ENCODE measurements at regions not wholly inside any gene's neighbourhood (a gene's known extent, or its start where the extent isn't known, plus 50 kb on each side); places are given as distances from the start of the nearest gene placed in this dataset.

- ChIA-PET CTCF (no interaction called here), POLR2A (no interaction called here)
- no peak for DNase-seq (ENCODE audit: extremely low spot score)
- no peak for TF ChIP-seq CTCF (IDR thresholded peaks at IDR 0.05; ENCODE audit: control extremely low read depth, extremely low read depth, low read depth, missing control alignments)
Observed at GRCh38 chr13:86080340-86080995, 281.2 kb upstream of the SLITRK6 start.

DNA sequence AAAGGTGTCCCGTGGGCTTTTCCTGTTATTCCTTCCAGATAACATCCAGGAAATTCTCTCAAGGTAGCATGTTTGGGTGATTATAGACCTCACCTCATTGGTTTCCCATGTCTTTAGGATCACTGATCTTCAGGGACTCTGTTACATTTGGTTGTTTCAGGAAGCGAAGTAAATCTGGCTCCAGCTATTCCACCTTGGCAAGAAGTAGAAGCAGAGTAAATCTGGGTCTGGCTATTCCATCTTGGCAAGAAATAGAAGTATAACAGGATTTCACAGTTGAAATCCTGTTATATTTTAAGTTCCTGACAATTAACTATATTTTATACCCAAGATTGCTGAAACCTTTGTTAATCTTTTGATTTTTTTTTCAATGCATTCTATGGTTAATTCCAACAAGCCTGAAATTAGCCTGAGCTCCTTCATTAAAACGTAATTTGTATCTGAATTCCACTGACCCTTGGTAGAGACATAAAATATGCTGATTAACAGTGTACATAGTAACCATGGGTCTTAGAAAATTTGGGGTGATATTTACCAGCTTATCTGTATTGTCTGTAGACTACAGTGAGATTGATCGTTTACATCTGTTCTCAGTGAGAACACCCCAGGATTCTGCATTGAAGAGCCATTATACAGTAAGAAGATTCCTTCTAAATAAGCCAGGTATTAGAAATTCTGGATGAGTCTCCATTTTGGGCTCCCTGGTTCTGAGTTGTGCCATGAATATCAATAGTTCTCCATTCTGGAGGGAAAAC lies 267.6 kb upstream of the SLITRK6 start:
- CTCF ChIA-PET, result interaction anchor here (2.2 kb wide), 1 partner anchor 30 kb away, joined by 5 read pairs; no protein-coding TSS in a partner anchor
- POLR2A ChIA-PET, result no interaction called here
- no peak for TF ChIP-seq CTCF (IDR thresholded peaks at IDR 0.05; ENCODE audit: control extremely low read depth, extremely low read depth, low read depth, missing control alignments)
- no peak for DNase-seq (ENCODE audit: extremely low spot score)

- ChIA-PET POLR2A (no interaction called here), CTCF (no interaction called here)
- no peak for DNase-seq (ENCODE audit: extremely low spot score)
- no peak for TF ChIP-seq CTCF (IDR thresholded peaks at IDR 0.05; ENCODE audit: control extremely low read depth, extremely low read depth, low read depth, missing control alignments)
Observed at GRCh38 chr13:86052141-86052540, 252.9 kb upstream of the SLITRK6 start.

DNA sequence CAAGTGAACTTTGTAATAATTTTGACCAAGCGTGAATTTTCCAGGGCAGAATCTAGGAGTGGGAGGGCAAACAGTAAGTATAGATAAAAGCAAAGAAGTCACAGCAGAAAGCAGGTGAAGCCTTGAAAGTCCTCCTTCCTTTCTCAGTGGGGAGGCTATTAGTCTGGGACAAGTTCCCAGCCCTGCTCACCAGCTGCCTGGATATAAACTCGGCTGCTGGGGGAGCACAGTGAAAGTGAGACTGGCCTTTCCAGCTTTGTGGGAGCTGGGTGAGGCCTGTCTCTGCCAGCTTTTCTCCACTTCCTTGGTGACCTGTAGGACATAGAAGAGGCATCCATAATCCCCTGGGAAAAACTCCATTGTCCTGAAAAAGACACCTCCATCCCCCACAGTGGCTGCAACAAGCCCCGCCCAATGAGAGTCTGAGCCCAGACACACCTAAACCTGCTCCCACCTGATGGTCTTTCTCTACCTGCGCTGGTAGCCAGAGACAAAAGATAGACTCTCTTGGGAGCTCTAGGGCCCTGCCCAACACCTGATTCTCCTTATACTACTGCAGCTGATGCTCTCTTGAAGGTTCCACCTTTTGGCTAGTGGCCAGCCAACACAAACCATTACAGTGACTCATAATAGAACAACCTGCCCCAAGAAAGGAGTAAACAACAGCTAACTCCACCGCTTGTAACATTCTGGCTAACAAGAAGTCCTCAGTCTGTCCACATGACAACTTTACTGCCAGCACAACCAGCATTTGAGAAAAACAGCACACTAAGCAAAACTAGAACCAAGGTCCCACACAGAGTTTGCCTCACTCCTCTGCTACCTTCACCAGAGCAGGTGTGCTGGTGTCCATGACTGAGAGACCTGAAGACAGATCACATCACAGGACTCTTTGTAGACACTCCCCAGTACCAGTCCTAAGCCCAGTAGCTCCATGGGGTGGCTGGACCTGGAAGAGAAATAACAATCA lies 252.2 kb upstream of the SLITRK6 start:
- POLR2A ChIA-PET, result no interaction called here
- no peak for DNase-seq (ENCODE audit: extremely low spot score)
- CTCF ChIA-PET, result no interaction called here
- TF ChIP-seq CTCF (IDR thresholded peaks at IDR 0.05; ENCODE audit: control extremely low read depth, extremely low read depth, low read depth, missing control alignments), result no peak

GRCh38 chr13:86038490-86038889 lies 239.3 kb upstream of the SLITRK6 start:
- DNase-seq (ENCODE audit: extremely low spot score), result no peak
- CTCF ChIA-PET, result no interaction called here
- TF ChIP-seq CTCF (IDR thresholded peaks at IDR 0.05; ENCODE audit: control extremely low read depth, extremely low read depth, low read depth, missing control alignments), result no peak
- POLR2A ChIA-PET, result no interaction called here

- CTCF ChIA-PET, result no interaction called here
- POLR2A ChIA-PET, result no interaction called here
- DNase-seq (ENCODE audit: extremely low spot score), result no peak
- no peak for TF ChIP-seq CTCF (IDR thresholded peaks at IDR 0.05; ENCODE audit: control extremely low read depth, extremely low read depth, low read depth, missing control alignments)
Observed at GRCh38 chr13:86020351-86021002, 221.3 kb upstream of the SLITRK6 start.
